ENCODE measurements at regions not wholly inside any gene's neighbourhood (a gene's known extent, or its start where the extent isn't known, plus 50 kb on each side); places are given as distances from the start of the nearest gene placed in this dataset.

GRCh38 chr11:2074266-2074825 is 64.8 kb downstream of the IGF2 start:
- no peaks in the 10 kb centered on the region for H3K9me2 ChIP-seq (ENCODE audit: low read depth, low read length)

GRCh38 chr11:2072551-2073261 is 66.5 kb downstream of the IGF2 start:
- H2AFZ ChIP-seq (ENCODE audit: low read length) = no peak overlapping the region
- H3K9me2 ChIP-seq (ENCODE audit: low read depth, low read length) = no peaks in the 10 kb centered on the region
- no peak overlapping the region for H3K27ac ChIP-seq (ENCODE audit: low read depth, low read length, poor library complexity, severe bottlenecking)
- no peaks in the 10 kb centered on the region for H3K4me1 ChIP-seq (ENCODE audit: insufficient read depth, low read length, severe bottlenecking)
- H3K79me2 ChIP-seq (ENCODE audit: insufficient read depth, low read length) = no peaks in the 10 kb centered on the region
- H3K9me3 ChIP-seq (ENCODE audit: low read length) = no peaks in the 10 kb centered on the region
- no peak overlapping the region for H3K4me2 ChIP-seq (ENCODE audit: low read length)
- 0 out of 2 replicates have a peak, but pooled peaks cover 4% of the 10 kb centered on the region for H3K27me3 ChIP-seq (ENCODE audit: insufficient read depth, low read length)
- TF ChIP-seq EZH2 (IDR thresholded peaks at IDR 0.05; ENCODE audit: borderline replicate concordance, low read length) (no peak), CTCF (IDR thresholded peaks at IDR 0.05; ENCODE audit: low read length) (no peak)
- no peak overlapping the region for H3K4me3 ChIP-seq (ENCODE audit: low read depth, low read length, poor library complexity, severe bottlenecking)
- no peak overlapping the region for H3K9ac ChIP-seq (ENCODE audit: low read length)
- no peaks in the 10 kb centered on the region for H4K20me1 ChIP-seq (ENCODE audit: insufficient read depth, low read length)
- H3F3A ChIP-seq (ENCODE audit: insufficient read depth, low read length) = no peaks in the 10 kb centered on the region
- H3K36me3 ChIP-seq (ENCODE audit: insufficient read depth, low read length) = no peaks in the 10 kb centered on the region

More at GRCh38 chr11:2074266-2074825, 64.8 kb downstream of the IGF2 start:
- Histone ChIP-seq H3K27ac (ENCODE audit: low read depth, low read length, poor library complexity, severe bottlenecking) (no peak overlapping the region), H2AFZ (ENCODE audit: low read length) (no peak overlapping the region), H3K9me3 (ENCODE audit: low read length) (no peaks in the 10 kb centered on the region), H4K20me1 (ENCODE audit: insufficient read depth, low read length) (no peaks in the 10 kb centered on the region), H3K9ac (ENCODE audit: low read length) (no peak overlapping the region), H3K4me2 (ENCODE audit: low read length) (no peak overlapping the region), H3K36me3 (ENCODE audit: insufficient read depth, low read length) (no peaks in the 10 kb centered on the region), H3F3A (ENCODE audit: insufficient read depth, low read length) (no peaks in the 10 kb centered on the region), H3K79me2 (ENCODE audit: insufficient read depth, low read length) (no peaks in the 10 kb centered on the region), H3K27me3 (ENCODE audit: insufficient read depth, low read length) (0 out of 2 replicates have a peak, but pooled peaks cover 4% of the 10 kb centered on the region), H3K4me1 (ENCODE audit: insufficient read depth, low read length, severe bottlenecking) (no peaks in the 10 kb centered on the region), H3K4me3 (ENCODE audit: low read depth, low read length, poor library complexity, severe bottlenecking) (no peak overlapping the region)
- no peak for TF ChIP-seq EZH2 (IDR thresholded peaks at IDR 0.05; ENCODE audit: borderline replicate concordance, low read length)
- TF ChIP-seq CTCF (IDR thresholded peaks at IDR 0.05; ENCODE audit: low read length) = peak; percentile 49

DNA sequence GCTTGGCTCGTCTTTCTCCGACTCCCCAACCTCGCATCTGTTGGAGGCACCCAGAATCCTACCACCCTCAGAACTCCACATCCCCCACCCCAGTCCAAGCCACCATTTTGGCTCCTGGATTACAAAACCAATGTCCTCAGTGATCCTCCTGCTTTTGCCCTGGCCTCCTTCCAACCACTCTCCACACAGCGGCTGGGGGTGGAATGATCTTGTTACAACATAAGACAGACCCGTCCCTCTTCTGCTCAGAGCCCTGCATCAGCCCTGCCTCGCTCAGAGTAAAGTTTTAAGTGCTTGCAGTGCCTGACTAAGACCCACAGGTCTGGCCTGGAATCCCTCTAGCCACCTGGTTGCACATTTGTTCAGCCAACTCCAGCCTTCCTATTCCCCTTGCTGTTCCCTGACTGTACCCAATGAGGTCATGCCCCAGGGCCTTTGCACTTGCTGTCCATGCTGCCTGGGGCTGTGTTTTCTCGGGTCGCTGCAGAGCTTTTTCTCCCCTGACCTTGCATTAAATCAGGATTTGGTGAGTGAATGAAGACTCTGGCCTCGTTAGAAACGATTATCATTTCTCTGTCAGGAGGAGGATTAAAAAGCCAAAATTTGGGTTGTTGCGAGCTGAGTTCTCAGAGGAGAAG is 67.3 kb downstream of the IGF2 start:
- H3K4me1 ChIP-seq (ENCODE audit: insufficient read depth, low read length, severe bottlenecking) = no peaks in the 10 kb centered on the region
- no peaks in the 10 kb centered on the region for H3K9me3 ChIP-seq (ENCODE audit: low read length)
- no peaks in the 10 kb centered on the region for H3K36me3 ChIP-seq (ENCODE audit: insufficient read depth, low read length)
- H3F3A ChIP-seq (ENCODE audit: insufficient read depth, low read length) = no peaks in the 10 kb centered on the region
- H3K4me3 ChIP-seq (ENCODE audit: low read depth, low read length, poor library complexity, severe bottlenecking) = no peak overlapping the region
- H3K9ac ChIP-seq (ENCODE audit: low read length) = no peak overlapping the region
- H3K79me2 ChIP-seq (ENCODE audit: insufficient read depth, low read length) = no peaks in the 10 kb centered on the region
- no peaks in the 10 kb centered on the region for H4K20me1 ChIP-seq (ENCODE audit: insufficient read depth, low read length)
- H3K27me3 ChIP-seq (ENCODE audit: insufficient read depth, low read length) = 0 out of 2 replicates have a peak, but pooled peaks cover 4% of the 10 kb centered on the region
- H3K9me2 ChIP-seq (ENCODE audit: low read depth, low read length) = no peaks in the 10 kb centered on the region
- no peak for TF ChIP-seq CTCF (IDR thresholded peaks at IDR 0.05; ENCODE audit: low read length)
- no peak for TF ChIP-seq EZH2 (IDR thresholded peaks at IDR 0.05; ENCODE audit: borderline replicate concordance, low read length)
- no peak overlapping the region for H2AFZ ChIP-seq (ENCODE audit: low read length)
- H3K27ac ChIP-seq (ENCODE audit: low read depth, low read length, poor library complexity, severe bottlenecking) = no peak overlapping the region
- H3K4me2 ChIP-seq (ENCODE audit: low read length) = no peak overlapping the region

Data from OCI-LY1 (cell line).